Panc1 (cell line): ENCODE measurements at regions not wholly inside any gene's neighbourhood (a gene's known extent, or its start where the extent isn't known, plus 50 kb on each side); places are given as distances from the start of the nearest gene placed in this dataset.
A peak's percentile ranks its signal among the peaks of the same experiment; 100 is the strongest.

Experiments
- ATAC-seq: fragments of 200-7000 bp; cut with Tn5 transposase; 2 replicates; pipeline ENCODE4 v1.9.1; 2020; ENCODE audit warnings: mild to moderate bottlenecking, moderate library complexity
- BruUV-seq: library from RNA; stranded (reverse); fragments of 400-500 nt; replicated peaks from 2 replicates; lab custom pipeline; 2021; lab: Mats Ljungman, UMichigan
- CTCF ChIA-PET: fragments of 300-600 bp; sonication (Branson Sonifier 250); formaldehyde crosslinking; loops from one replicate; lab custom pipeline; 2022; ENCODE audit warnings: antibody characterized with exemption; lab: Charles Lee
- POLR2A ChIA-PET: fragments of 300-600 bp; sonication (Branson Sonifier 250); formaldehyde crosslinking; loops from one replicate; lab custom pipeline; 2022; ENCODE audit warnings: antibody characterized with exemption; lab: Charles Lee
- DNase-seq: peaks from one replicate; pipeline ENCODE4 v3.0.0-alpha.2; 2010; ENCODE audit warnings: low read depth, low spot score
- H3K27ac ChIP-seq: 2 replicates; pipeline ENCODE4 v1.5.1; 2011; ENCODE audit warnings: mild to moderate bottlenecking, low read length, inconsistent platforms
- H3K27me3 ChIP-seq: fragments of 200-500 bp; sonication (Bioruptor generic); 2 replicates; pipeline ENCODE4 v1.6.0; 2014; ENCODE audit warnings: low read length, inconsistent platforms; ENCODE audit not compliant: control insufficient read depth, insufficient read depth
- H3K36me3 ChIP-seq: fragments of 200-500 bp; sonication (Bioruptor generic); 2 replicates; pipeline ENCODE4 v1.5.1; 2014; ENCODE audit warnings: inconsistent platforms, mild to moderate bottlenecking, low read length, moderate library complexity; ENCODE audit not compliant: control insufficient read depth, insufficient read depth
- H3K4me1 ChIP-seq: 2 replicates; pipeline ENCODE4 v1.5.1; 2011; ENCODE audit warnings: inconsistent platforms, mild to moderate bottlenecking, low read length, moderate library complexity; ENCODE audit not compliant: control insufficient read depth, insufficient read depth
- H3K4me3 ChIP-seq, 2 experiments: 2 replicates each; pipeline ENCODE4 v1.5.1; 2011 to 2012; ENCODE audit warnings: low read depth in 2 of 2, low read length in 2 of 2, mild to moderate bottlenecking in 2 of 2, inconsistent platforms in 1 of 2, moderate library complexity in 1 of 2
- H3K9me3 ChIP-seq: fragments of 200-500 bp; sonication (Bioruptor generic); 2 replicates; pipeline ENCODE4 v1.5.1; 2014; ENCODE audit warnings: low read depth, mild to moderate bottlenecking, inconsistent platforms, low read length, moderate library complexity; ENCODE audit not compliant: control insufficient read depth, insufficient read depth
- CTCF ChIP-seq: fragments of 450-650 bp; IDR thresholded peaks from 2 replicates; pipeline ENCODE4 v1.5.1; 2017; ENCODE audit warnings: mild to moderate bottlenecking
- POLR2AphosphoS5 ChIP-seq: IDR thresholded peaks from 2 replicates; pipeline ENCODE4 v1.6.1; 2012; ENCODE audit warnings: mild to moderate bottlenecking, low read depth, low read length, moderate library complexity
- SIN3A ChIP-seq: IDR thresholded peaks from 2 replicates; pipeline ENCODE4 v1.6.1; 2012; ENCODE audit warnings: low read depth, mild to moderate bottlenecking, low read length, moderate library complexity, borderline replicate concordance; ENCODE audit not compliant: insufficient read depth
- TCF7L2 ChIP-seq: IDR thresholded peaks from 2 replicates; pipeline ENCODE4 v1.6.1; 2011; ENCODE audit warnings: mild to moderate bottlenecking, low read depth, low read length, inconsistent platforms
- in situ Hi-C: cut with HindIII; loops from 2 replicates; pipeline ENCODE4 v1.10.0; 2016; ENCODE audit warnings: low sequenced_read_pairs, low pct_unique_long_range_greater_than_20kb
- intact Hi-C: fragments of 100-400 bp; cut with micrococcal nuclease; formaldehyde crosslinking; loops from one replicate; pipeline ENCODE4 v1.10.0; 2022; ENCODE audit not compliant: unreplicated experiment
- TF ChIP-seq, protein P1 (sequence below), 2 experiments: IDR thresholded peaks; 2 replicates each; pipeline ENCODE4 v1.6.1; 2011 to 2012; ENCODE audit warnings: low read depth in 2 of 2, control low read depth in 1 of 2, low read length in 1 of 2, mild to moderate bottlenecking in 1 of 2, moderate library complexity in 1 of 2; ENCODE audit not compliant: insufficient read depth in 1 of 2

DNA sequence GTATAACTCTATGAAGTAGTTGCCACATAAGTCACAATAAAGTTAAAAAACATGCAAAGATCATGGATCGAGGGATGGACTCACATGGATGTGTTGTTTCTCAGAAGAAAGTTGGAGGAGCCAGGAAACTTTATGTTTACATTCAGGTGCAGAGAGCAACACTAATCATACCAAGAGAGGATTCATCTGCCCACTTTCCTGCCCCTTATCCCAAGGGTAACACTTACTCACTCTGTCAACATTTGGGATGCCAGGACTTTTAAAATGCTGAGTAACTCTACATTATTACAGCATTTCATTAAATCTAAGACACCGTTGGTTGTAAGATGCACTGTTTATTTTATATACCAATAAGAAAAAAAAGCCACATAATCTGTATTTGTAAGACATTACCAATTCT is 170.4 kb downstream of the KCNE4 start:
- TF ChIP-seq SIN3A: no peak
- CTCF ChIA-PET: no interaction called here
- no peaks in the 10 kb centered on the region for H3K36me3 ChIP-seq
- DNase-seq (no peak), ATAC-seq (0 out of 2 replicates have a peak, but pooled peaks have one; percentile 69)
- no peaks in the 10 kb centered on the region for H3K4me1 ChIP-seq
- H3K27ac ChIP-seq: no peak overlapping the region
- no TSS peak for BruUV-seq
- intact Hi-C loops (no loop called here), in situ Hi-C loops (no loop called here)
- no peaks in the 10 kb centered on the region for H3K27me3 ChIP-seq
- POLR2A ChIA-PET: no interaction called here
- no peaks in the 10 kb centered on the region for H3K9me3 ChIP-seq
- H3K4me3 ChIP-seq: no peak overlapping the region

- Histone ChIP-seq H3K27ac (no peak overlapping the region), H3K9me3 (no peaks in the 10 kb centered on the region), H3K4me3 (no peak overlapping the region), H3K4me1 (no peaks in the 10 kb centered on the region), H3K36me3 (no peaks in the 10 kb centered on the region), H3K27me3 (no peaks in the 10 kb centered on the region)
- ChIA-PET POLR2A (no interaction called here), CTCF (no interaction called here)
- DNase-seq: no peak
- ATAC-seq: no peak
- intact Hi-C loops: no loop called here
- TF ChIP-seq POLR2AphosphoS5: no peak
- TF ChIP-seq, protein P1, sequence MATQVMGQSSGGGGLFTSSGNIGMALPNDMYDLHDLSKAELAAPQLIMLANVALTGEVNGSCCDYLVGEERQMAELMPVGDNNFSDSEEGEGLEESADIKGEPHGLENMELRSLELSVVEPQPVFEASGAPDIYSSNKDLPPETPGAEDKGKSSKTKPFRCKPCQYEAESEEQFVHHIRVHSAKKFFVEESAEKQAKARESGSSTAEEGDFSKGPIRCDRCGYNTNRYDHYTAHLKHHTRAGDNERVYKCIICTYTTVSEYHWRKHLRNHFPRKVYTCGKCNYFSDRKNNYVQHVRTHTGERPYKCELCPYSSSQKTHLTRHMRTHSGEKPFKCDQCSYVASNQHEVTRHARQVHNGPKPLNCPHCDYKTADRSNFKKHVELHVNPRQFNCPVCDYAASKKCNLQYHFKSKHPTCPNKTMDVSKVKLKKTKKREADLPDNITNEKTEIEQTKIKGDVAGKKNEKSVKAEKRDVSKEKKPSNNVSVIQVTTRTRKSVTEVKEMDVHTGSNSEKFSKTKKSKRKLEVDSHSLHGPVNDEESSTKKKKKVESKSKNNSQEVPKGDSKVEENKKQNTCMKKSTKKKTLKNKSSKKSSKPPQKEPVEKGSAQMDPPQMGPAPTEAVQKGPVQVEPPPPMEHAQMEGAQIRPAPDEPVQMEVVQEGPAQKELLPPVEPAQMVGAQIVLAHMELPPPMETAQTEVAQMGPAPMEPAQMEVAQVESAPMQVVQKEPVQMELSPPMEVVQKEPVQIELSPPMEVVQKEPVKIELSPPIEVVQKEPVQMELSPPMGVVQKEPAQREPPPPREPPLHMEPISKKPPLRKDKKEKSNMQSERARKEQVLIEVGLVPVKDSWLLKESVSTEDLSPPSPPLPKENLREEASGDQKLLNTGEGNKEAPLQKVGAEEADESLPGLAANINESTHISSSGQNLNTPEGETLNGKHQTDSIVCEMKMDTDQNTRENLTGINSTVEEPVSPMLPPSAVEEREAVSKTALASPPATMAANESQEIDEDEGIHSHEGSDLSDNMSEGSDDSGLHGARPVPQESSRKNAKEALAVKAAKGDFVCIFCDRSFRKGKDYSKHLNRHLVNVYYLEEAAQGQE (IDR thresholded peaks at IDR 0.05; ENCODE audit: insufficient read depth in 1 of 2, low read depth in 2 of 2, low read length in 1 of 2): no peak
- TF ChIP-seq TCF7L2: no peak
- no peak for TF ChIP-seq CTCF
- TF ChIP-seq SIN3A: no peak
- in situ Hi-C loops: no loop called here
- no TSS peak for BruUV-seq
Observed at GRCh38 chr2:223223156-223223555, 171.2 kb downstream of the KCNE4 start.

GRCh38 chr2:223225266-223225665 is 173.3 kb downstream of the KCNE4 start:
- TF ChIP-seq, protein P1 (IDR thresholded peaks at IDR 0.05; ENCODE audit: insufficient read depth in 1 of 2, low read depth in 2 of 2, low read length in 1 of 2): no peak
- TF ChIP-seq POLR2AphosphoS5 (no peak), TCF7L2 (no peak), CTCF (no peak), SIN3A (no peak)
- DNase-seq (no peak), ATAC-seq (no peak)
- Histone ChIP-seq H3K36me3 (no peaks in the 10 kb centered on the region), H3K27me3 (no peaks in the 10 kb centered on the region), H3K9me3 (no peaks in the 10 kb centered on the region), H3K4me1 (no peaks in the 10 kb centered on the region), H3K4me3 (no peak overlapping the region), H3K27ac (no peak overlapping the region)
- BruUV-seq: no TSS peak
- CTCF ChIA-PET: no interaction called here
- in situ Hi-C loops (no loop called here), intact Hi-C loops (no loop called here)
- POLR2A ChIA-PET: no interaction called here
